Activated naive CD4-positive, alpha-beta T cell (primary cell): ENCODE measurements at regions not wholly inside any gene's neighbourhood (a gene's known extent, or its start where the extent isn't known, plus 50 kb on each side); places are given as distances from the start of the nearest gene placed in this dataset.

Source experiments
- DNase-seq, 4 experiments: peaks; one replicate each; lab custom pipeline; 2025; lab: John Stamatoyannopoulos, UW

- no peak for DNase-seq
Observed at GRCh38 chr13:103969520-103970050, 903.4 kb upstream of the SLC10A2 start.

DNA sequence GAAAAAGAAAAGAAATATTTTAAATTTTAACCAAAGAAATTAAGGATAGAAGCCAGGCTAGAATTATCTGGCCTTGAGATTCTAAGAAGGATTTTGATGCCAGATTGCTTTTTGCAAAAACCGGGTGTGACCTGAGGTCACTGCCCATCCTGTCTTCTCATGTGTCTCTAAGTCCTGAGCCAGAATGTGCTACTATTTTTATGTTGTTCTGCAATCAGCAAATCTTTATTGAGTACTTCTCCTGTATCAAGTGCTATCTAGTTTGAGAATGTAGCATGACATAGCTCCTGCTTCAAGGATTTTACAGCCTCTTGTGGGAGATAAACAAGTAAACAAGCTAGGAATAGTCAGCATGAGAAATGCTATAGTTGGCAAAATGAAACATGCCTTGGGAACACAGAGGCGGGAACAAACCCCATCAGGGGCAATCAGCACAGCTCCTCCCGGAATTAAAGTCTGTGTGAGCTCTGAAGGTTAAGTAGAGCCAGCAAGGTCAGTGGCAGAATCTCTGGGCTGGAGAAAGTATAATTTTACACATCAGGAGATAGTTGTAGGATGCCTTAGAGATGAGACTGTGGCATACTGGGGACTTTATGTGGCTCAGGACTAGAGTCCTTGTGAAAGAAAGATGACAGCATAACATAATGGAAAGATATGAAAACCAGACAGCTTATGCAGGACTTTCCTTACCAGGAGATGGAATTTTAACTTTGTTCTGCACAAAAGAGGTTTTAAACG lies 899.5 kb upstream of the SLC10A2 start:
- no peak for DNase-seq

GRCh38 chr13:103961784-103962183 lies 895.6 kb upstream of the SLC10A2 start:
- no peak for DNase-seq

DNA sequence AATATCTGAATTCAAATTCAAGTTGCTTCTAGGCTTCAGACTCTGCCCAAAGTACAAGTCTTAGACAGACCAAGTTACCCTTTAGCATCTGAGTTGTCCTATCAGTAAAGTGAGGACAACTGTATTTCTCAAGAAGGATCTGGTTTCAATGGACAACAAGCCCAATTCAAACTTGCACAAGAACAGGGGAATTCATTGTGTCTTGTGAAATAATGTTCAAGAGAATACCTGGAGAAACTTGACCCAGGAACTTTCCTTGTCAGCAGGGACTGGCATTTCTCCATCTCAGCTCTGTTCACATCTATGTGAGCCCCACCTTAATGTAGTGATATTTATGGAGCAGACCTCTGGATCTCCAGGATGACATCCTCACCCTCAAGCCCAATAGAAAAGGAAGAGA lies 894.9 kb upstream of the SLC10A2 start:
- no peak for DNase-seq

GRCh38 chr13:103960001-103960400 lies 893.8 kb upstream of the SLC10A2 start:
- DNase-seq, result no peak

DNA sequence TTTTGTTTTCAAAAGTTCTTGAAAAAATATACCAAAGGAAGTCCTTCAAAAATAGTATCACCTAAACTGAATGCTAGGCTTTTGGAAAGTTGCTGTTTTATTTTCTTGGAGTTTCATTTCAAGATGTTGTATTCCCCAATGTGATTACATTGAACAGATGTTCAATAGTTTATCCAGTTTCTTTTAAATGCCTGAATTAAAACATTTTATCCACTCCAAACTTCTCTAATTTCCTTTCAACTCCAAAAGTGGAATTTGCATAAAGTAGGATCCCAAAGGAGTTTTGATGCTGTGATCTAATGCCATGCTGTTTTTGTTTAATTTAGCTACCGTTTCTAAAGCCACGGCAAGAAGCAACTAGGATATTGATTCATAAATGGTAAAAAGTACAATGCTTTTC lies 892.5 kb upstream of the SLC10A2 start:
- DNase-seq, result no peak

GRCh38 chr13:103957939-103958338 lies 891.7 kb upstream of the SLC10A2 start:
- no peak for DNase-seq

DNA sequence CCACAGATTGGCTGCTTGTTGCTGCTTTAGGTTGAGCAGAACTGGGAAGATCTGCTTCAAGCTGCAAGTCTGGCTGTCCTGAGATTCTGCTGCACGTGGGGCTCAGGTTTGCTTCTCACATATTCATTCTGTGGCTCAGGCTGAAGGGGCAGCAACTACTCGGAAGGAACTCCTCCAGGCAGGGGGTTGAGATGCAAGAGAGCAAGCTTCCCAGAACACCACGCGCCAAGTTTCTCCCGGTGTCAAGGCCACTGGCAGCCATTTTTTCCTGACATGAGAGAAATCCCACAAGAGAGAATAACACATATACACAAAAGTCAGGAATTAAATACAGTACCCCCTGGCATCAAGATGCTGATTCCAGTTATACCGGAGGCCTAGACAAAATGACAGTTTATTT lies 887.6 kb upstream of the SLC10A2 start:
- DNase-seq, result no peak

GRCh38 chr13:103952183-103952582 lies 886.0 kb upstream of the SLC10A2 start:
- no peak for DNase-seq

GRCh38 chr13:103948426-103948825 lies 882.2 kb upstream of the SLC10A2 start:
- DNase-seq, result no peak

DNA sequence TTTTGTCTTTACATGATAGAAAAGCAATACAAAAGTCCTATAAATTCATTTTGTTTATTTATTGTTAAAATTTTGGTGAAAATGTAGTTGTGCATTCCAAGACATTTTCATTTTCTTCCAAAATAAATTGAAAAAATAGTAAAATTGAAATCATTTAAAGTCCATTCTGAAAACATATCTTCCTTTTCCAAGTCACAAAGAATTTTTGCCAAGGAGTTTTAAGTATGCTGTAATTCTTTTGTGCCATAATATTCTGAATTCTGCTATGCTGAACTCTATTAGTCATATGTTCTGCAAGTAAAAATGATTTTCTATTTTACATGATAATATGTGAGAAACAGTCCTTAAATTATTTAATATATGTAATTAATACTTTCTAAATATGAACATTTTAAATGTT lies 879.6 kb upstream of the SLC10A2 start:
- no peak for DNase-seq

DNA sequence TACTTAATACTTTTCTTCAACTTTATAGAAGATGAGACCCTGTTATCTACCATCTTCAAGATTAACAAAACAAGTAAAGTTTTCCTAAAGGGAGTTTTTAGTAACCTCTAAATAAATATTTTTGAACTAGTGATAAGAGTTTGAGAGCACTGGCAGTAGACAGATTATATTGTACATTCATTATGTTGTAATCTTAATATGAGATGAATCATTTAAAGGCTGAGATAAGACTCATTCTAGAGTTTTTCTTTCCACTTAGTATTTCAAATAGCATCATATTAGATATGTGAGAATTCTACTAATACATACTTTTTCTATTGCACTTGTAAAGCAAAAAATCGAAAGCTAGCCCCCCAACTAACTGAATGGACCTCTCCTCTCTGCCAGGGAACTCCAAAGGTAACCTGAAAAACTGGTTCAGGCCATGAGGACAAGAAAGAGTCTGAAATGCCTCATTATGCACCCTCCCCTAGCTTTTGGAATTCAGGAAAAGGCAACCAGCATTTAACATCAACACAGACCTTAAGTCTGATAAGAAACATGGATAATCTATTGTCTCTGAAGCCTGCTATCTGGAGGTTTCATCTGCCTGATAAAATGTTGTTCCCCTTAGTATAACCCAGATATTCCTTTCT lies 875.4 kb upstream of the SLC10A2 start:
- DNase-seq, result no peak

- no peak for DNase-seq
Observed at GRCh38 chr13:103935117-103935516, 868.9 kb upstream of the SLC10A2 start.

GRCh38 chr13:103931885-103932284 lies 865.7 kb upstream of the SLC10A2 start:
- no peak for DNase-seq

GRCh38 chr13:103931331-103931845 lies 865.2 kb upstream of the SLC10A2 start:
- no peak for DNase-seq

- DNase-seq, result no peak
Observed at GRCh38 chr13:103926118-103926517, 859.9 kb upstream of the SLC10A2 start.

- no peak for DNase-seq
Observed at GRCh38 chr13:103908911-103909310, 842.7 kb upstream of the SLC10A2 start.

DNA sequence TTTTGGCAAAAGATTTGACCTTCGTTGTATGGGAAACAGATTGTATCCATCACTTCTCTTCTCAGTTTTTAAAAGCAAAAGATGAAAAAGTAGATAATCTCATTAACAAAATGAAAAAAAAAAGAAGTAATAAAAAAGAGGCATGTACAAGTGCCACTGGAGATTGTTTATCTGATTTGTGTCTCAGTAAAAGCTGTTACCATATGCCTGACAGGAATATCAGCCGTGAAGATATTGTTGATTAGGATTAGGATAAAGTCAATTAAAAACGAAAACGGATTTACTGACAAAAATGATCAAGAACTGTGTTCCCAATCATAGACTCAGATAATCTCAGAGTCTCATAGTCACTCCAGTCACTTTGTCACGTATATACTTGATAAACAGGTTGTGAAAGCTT lies 842.1 kb upstream of the SLC10A2 start:
- no peak for DNase-seq

GRCh38 chr13:103903790-103904189 lies 837.6 kb upstream of the SLC10A2 start:
- DNase-seq, result no peak

DNA sequence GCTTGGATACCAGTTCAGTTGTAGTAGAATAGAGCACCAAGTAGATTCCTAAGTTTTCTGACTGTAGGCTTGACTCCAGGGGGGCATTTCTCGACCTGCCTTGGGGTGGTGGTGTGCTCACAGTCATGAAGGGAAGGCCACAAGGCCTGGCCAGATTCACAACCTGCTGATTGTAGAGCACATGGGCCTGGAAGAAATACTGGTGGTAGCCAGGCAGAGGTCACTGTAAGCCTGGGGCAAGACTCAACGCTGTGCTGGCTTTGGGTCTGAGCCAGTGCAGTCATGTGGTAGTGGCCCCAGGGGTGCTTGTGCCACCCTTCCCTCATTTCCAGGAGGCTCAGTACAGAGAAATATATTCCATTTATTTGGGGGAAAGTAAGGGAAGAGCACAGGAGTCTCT lies 832.3 kb upstream of the SLC10A2 start:
- DNase-seq, result no peak

- DNase-seq, result no peak
Observed at GRCh38 chr13:103895835-103896531, 829.8 kb upstream of the SLC10A2 start.

DNA sequence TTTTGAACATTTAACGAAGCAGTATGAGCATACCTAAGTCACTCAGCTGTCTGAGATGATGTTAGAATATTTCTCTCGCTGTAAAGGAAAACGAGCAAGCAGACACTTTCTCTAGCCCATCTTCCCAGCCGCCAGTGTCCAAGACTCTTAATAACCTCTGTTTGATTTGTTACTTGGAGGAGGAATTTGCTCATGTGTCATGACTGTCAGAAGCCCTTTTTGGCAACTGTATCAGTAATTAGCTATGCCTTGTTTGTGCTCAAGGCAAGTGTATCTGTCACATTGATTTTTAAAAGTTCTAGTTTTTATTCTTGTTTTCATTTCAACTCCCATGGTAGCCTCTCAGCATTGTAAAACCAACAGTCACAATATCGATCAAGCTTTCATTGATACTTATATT lies 828.4 kb upstream of the SLC10A2 start:
- DNase-seq, result no peak
